IMR-90 (cell line): ENCODE measurements at regions not wholly inside any gene's neighbourhood (a gene's known extent, or its start where the extent isn't known, plus 50 kb on each side); places are given as distances from the start of the nearest gene placed in this dataset.

Source experiments
- ATAC-seq: fragments of 200-7000 bp; cut with Tn5 transposase; 2 replicates; pipeline ENCODE4 v1.9.1; 2020; ENCODE audit warnings: low read depth, mild to moderate bottlenecking, moderate library complexity
- BruUV-seq: library from RNA; stranded (reverse); fragments of 400-500 nt; replicated peaks from 2 replicates; lab custom pipeline; 2021; lab: Mats Ljungman, UMichigan
- CTCF ChIA-PET: fragments of 300-600 bp; formaldehyde crosslinking; extraction: SDS; loops from one replicate; lab custom pipeline; 2021; ENCODE audit warnings: antibody characterized with exemption; lab: Yijun Ruan, JAX
- POLR2A ChIA-PET: fragments of 300-600 bp; sonication (Branson Sonifier 250); formaldehyde crosslinking; loops from one replicate; lab custom pipeline; 2022; ENCODE audit warnings: antibody characterized with exemption; ENCODE audit not compliant: unreplicated experiment; lab: Charles Lee
- DNase-seq: peaks from one replicate; pipeline ENCODE4 v3.0.0; 2013
- H2AFZ ChIP-seq: replicated peaks from 2 replicates; pipeline ENCODE3; 2013; ENCODE audit warnings: low read length, mild to moderate bottlenecking; ENCODE audit not compliant: poor library complexity
- H2AK5ac ChIP-seq: 2 replicates; pipeline ENCODE4 v1.6.1; 2013; ENCODE audit warnings: low read depth, low read length, inconsistent platforms
- H2AK9ac ChIP-seq: replicated peaks from 2 replicates; pipeline ENCODE3; 2013; ENCODE audit warnings: mild to moderate bottlenecking, low read depth, low read length, moderate library complexity; ENCODE audit not compliant: poor library complexity
- H2BK120ac ChIP-seq: 2 replicates; pipeline ENCODE4 v1.6.1; 2013; ENCODE audit warnings: low read depth, low read length, inconsistent platforms
- H2BK15ac ChIP-seq: 3 replicates; pipeline ENCODE4 v1.6.1; 2013; ENCODE audit warnings: low read depth, low read length, inconsistent platforms
- H2BK20ac ChIP-seq: 2 replicates; pipeline ENCODE4 v1.6.1; 2013; ENCODE audit warnings: low read depth, mild to moderate bottlenecking, inconsistent platforms, low read length, moderate library complexity
- H2BK5ac ChIP-seq: 2 replicates; pipeline ENCODE4 v1.6.1; 2013; ENCODE audit warnings: mild to moderate bottlenecking, low read depth, low read length, inconsistent platforms; ENCODE audit not compliant: poor library complexity, severe bottlenecking
- H3K14ac ChIP-seq: replicated peaks from 2 replicates; pipeline ENCODE4 v1.6.1; 2013; ENCODE audit warnings: low read depth, low read length, inconsistent platforms
- H3K18ac ChIP-seq: 2 replicates; pipeline ENCODE4 v1.6.1; 2013; ENCODE audit warnings: low read depth, low read length, control low read depth
- H3K23ac ChIP-seq: 2 replicates; pipeline ENCODE4 v1.6.1; 2013; ENCODE audit warnings: low read depth, low read length, inconsistent platforms
- H3K27ac ChIP-seq: 2 replicates; pipeline ENCODE4 v1.5.1; 2013; ENCODE audit warnings: mild to moderate bottlenecking, control low read depth, low read length; ENCODE audit not compliant: insufficient read depth
- H3K27me3 ChIP-seq: 2 replicates; pipeline ENCODE4 v1.6.1; 2013; ENCODE audit warnings: low read length; ENCODE audit not compliant: control insufficient read depth, insufficient read depth
- H3K36me3 ChIP-seq: 2 replicates; pipeline ENCODE4 v1.6.1; 2013; ENCODE audit warnings: low read length, mixed read lengths; ENCODE audit not compliant: control insufficient read depth, insufficient read depth
- H3K4ac ChIP-seq: 2 replicates; pipeline ENCODE4 v1.6.1; 2013; ENCODE audit warnings: low read depth, low read length, inconsistent platforms
- H3K4me1 ChIP-seq: 2 replicates; pipeline ENCODE4 v1.6.1; 2013; ENCODE audit warnings: low read length, mixed read lengths; ENCODE audit not compliant: control insufficient read depth, insufficient read depth
- H3K4me2 ChIP-seq: 2 replicates; pipeline ENCODE4 v1.6.1; 2013; ENCODE audit warnings: low read depth, mild to moderate bottlenecking, control low read depth, low read length, moderate library complexity
- H3K4me3 ChIP-seq: 2 replicates; pipeline ENCODE4 v1.5.1; 2013; ENCODE audit warnings: low read depth, mild to moderate bottlenecking, control low read depth, low read length, moderate library complexity; ENCODE audit not compliant: insufficient read depth
- H3K56ac ChIP-seq: 2 replicates; pipeline ENCODE4 v1.6.1; 2013; ENCODE audit warnings: low read length, inconsistent platforms; ENCODE audit not compliant: insufficient read depth; ENCODE audit errors: extremely low read depth
- H3K79me1 ChIP-seq, 2 experiments: 2 replicates each; pipeline ENCODE4 v1.6.1; 2013; ENCODE audit warnings: low read length in 2 of 2, inconsistent platforms in 1 of 2, low read depth in 1 of 2
- H3K9ac ChIP-seq: 2 replicates; pipeline ENCODE4 v1.6.1; 2013; ENCODE audit warnings: low read depth, low read length, control low read depth
- H3K9me1 ChIP-seq: 2 replicates; pipeline ENCODE4 v1.6.1; 2013; ENCODE audit warnings: low read length, inconsistent platforms; ENCODE audit not compliant: insufficient read depth
- H3K9me3 ChIP-seq: 2 replicates; pipeline ENCODE4 v1.6.1; 2013; ENCODE audit warnings: low read length; ENCODE audit not compliant: control insufficient read depth, insufficient read depth
- H4K20me1 ChIP-seq: 2 replicates; pipeline ENCODE4 v1.6.1; 2013; ENCODE audit warnings: low read length, inconsistent platforms; ENCODE audit not compliant: insufficient read depth
- H4K5ac ChIP-seq: 2 replicates; pipeline ENCODE4 v1.6.1; 2013; ENCODE audit warnings: mild to moderate bottlenecking, low read depth, low read length, control low read depth
- H4K8ac ChIP-seq, 2 experiments: 2 replicates each; pipeline ENCODE4 v1.6.1; 2013; ENCODE audit warnings: low read depth in 2 of 2, low read length in 2 of 2, control low read depth in 1 of 2, inconsistent platforms in 1 of 2
- H4K91ac ChIP-seq: 2 replicates; pipeline ENCODE4 v1.6.1; 2013; ENCODE audit warnings: low read depth, low read length, inconsistent platforms; ENCODE audit not compliant: insufficient read depth
- BHLHE40 ChIP-seq: fragments of 150-350 bp; IDR thresholded peaks from 2 replicates; pipeline ENCODE4 v1.6.1; 2016; ENCODE audit warnings: mild to moderate bottlenecking, low read depth, low read length
- MAFK ChIP-seq: IDR thresholded peaks from 2 replicates; pipeline ENCODE4 v1.6.1; 2012; ENCODE audit warnings: low read depth, low read length, improper control_type of control experiment
- MAZ ChIP-seq: IDR thresholded peaks from 2 replicates; pipeline ENCODE4 v1.6.1; 2012; ENCODE audit warnings: low read depth, mild to moderate bottlenecking, low read length, improper control_type of control experiment, moderate library complexity, borderline replicate concordance
- MXI1 ChIP-seq: IDR thresholded peaks from 2 replicates; pipeline ENCODE4 v1.6.1; 2012; ENCODE audit warnings: low read depth, mild to moderate bottlenecking, low read length, moderate library complexity, borderline replicate concordance
- NFE2L2 ChIP-seq: fragments of 150-350 bp; IDR thresholded peaks from 2 replicates; pipeline ENCODE4 v1.6.1; 2016; ENCODE audit warnings: low read depth, mild to moderate bottlenecking, low read length
- RAD21 ChIP-seq: IDR thresholded peaks from 2 replicates; pipeline ENCODE4 v1.6.1; 2012; ENCODE audit warnings: low read length, improper control_type of control experiment
- RCOR1 ChIP-seq: IDR thresholded peaks from 2 replicates; pipeline ENCODE4 v1.6.1; 2012; ENCODE audit warnings: mild to moderate bottlenecking, low read length, improper control_type of control experiment; ENCODE audit not compliant: insufficient replicate concordance
- SMC3 ChIP-seq: fragments of 150-350 bp; IDR thresholded peaks from 2 replicates; pipeline ENCODE4 v1.6.1; 2016; ENCODE audit warnings: low read depth, mild to moderate bottlenecking, antibody characterized with exemption, low read length, moderate library complexity
- WGBS, 2 experiments: methylation state at CpG; one replicate each; pipeline versions ENCODE4 v1.1.5 to v1.1.7; 2013; ENCODE audit warnings: missing lambda C conversion rate in 2 of 2; ENCODE audit not compliant: insufficient read length in 1 of 2; ENCODE audit errors: extremely low coverage in 2 of 2; 5-methylcytosine and 5-hydroxymethylcytosine counted together
- dilution Hi-C: fragments of 300-500 bp; cut with HindIII; formaldehyde crosslinking; loops from one replicate; pipeline ENCODE4 v1.14.3; 2018; ENCODE audit warnings: low sequenced_read_pairs; ENCODE audit not compliant: unreplicated experiment
- in situ Hi-C: fragments of 300-500 bp; cut with MboI; formaldehyde crosslinking; loops from 3 replicates; pipeline ENCODE4 v1.14.3; 2019; ENCODE audit warnings: low sequenced_read_pairs, inconsistent platforms, mixed read lengths
- intact Hi-C: fragments of 100-400 bp; cut with micrococcal nuclease; formaldehyde crosslinking; loops from 2 replicates; pipeline ENCODE4 v1.10.0; 2022

GRCh38 chr1:14494911-14495310 lies 103.6 kb upstream of the KAZN start:
- Histone ChIP-seq H2AK5ac (no peak overlapping the region), H3K18ac (no peak overlapping the region), H4K8ac (no peak overlapping the region), H3K27me3 (no peaks in the 10 kb centered on the region), H2BK20ac (no peak overlapping the region), H3K4me1 (peaks cover 9% of the 10 kb centered on the region; the same call in 1 of the 2 replicates), H4K5ac (no peak overlapping the region), H3K56ac (no peak overlapping the region), H3K4me2 (no peak overlapping the region), H2BK15ac (no peak overlapping the region), H2BK5ac (no peak overlapping the region), H4K91ac (no peak overlapping the region), H3K27ac (no peak overlapping the region), H3K9me3 (no peaks in the 10 kb centered on the region), H4K20me1 (no peaks in the 10 kb centered on the region), H3K36me3 (no peaks in the 10 kb centered on the region), H3K4me3 (no peak overlapping the region), H3K9me1 (no peaks in the 10 kb centered on the region), H2AK9ac (no peak overlapping the region), H3K23ac (no peak overlapping the region), H3K9ac (no peak overlapping the region), H3K14ac (no peak overlapping the region), H2BK120ac (no peak overlapping the region), H3K79me1 (no peaks in the 10 kb centered on the region), H2AFZ (no peak overlapping the region), H3K4ac (no peak overlapping the region)
- dilution Hi-C loops: no loop called here
- CTCF ChIA-PET: no interaction called here
- POLR2A ChIA-PET: no interaction called here
- no CpG with 5 or more reads among the region's 1 CpG for WGBS, 2 experiments
- ATAC-seq: no peak
- DNase-seq: no peak
- TF ChIP-seq MAFK (no peak), BHLHE40 (no peak), RCOR1 (no peak), MXI1 (no peak), SMC3 (no peak), NFE2L2 (no peak), RAD21 (no peak), MAZ (no peak)
- BruUV-seq: no TSS peak
- in situ Hi-C loops: no loop called here
- intact Hi-C loops: no loop called here
